HG03095 (cell line): ENCODE measurements at regions not wholly inside any gene's neighbourhood (a gene's known extent, or its start where the extent isn't known, plus 50 kb on each side); places are given as distances from the start of the nearest gene placed in this dataset.

Source experiments
- ATAC-seq: cut with Tn5 transposase; IDR thresholded peaks from one replicate; pipeline ENCODE4 v1.9.1; 2021; ENCODE audit warnings: moderate library complexity; ENCODE audit not compliant: unreplicated experiment

GRCh38 chr4:24476282-24476681, 108.1 kb downstream of the DHX15 start:
- no peak for ATAC-seq

- ATAC-seq: no peak
Measured at GRCh38 chr4:24475756-24476155, 108.6 kb downstream of the DHX15 start.

GRCh38 chr4:24473309-24473721, 111.0 kb downstream of the DHX15 start:
- ATAC-seq: no peak

- ATAC-seq: peak; percentile 65
Measured at GRCh38 chr4:24472514-24473308, 111.6 kb downstream of the DHX15 start.

- no peak for ATAC-seq
Measured at GRCh38 chr4:24472161-24472510, 112.2 kb downstream of the DHX15 start.

GRCh38 chr4:24471486-24472160, 112.7 kb downstream of the DHX15 start:
- no peak for ATAC-seq

GRCh38 chr4:24470666-24471485, 113.5 kb downstream of the DHX15 start:
- no peak for ATAC-seq

- no peak for ATAC-seq
Measured at GRCh38 chr4:24468071-24468470, 116.3 kb downstream of the DHX15 start.

GRCh38 chr4:24464566-24464965, 119.8 kb downstream of the DHX15 start:
- ATAC-seq: no peak

GRCh38 chr4:24456431-24456830, 127.9 kb downstream of the DHX15 start:
- ATAC-seq: no peak

- ATAC-seq: no peak
Measured at GRCh38 chr4:24453951-24454350, 130.4 kb downstream of the DHX15 start.

- no peak for ATAC-seq
Measured at GRCh38 chr4:24451870-24452269, 132.5 kb downstream of the DHX15 start.

- no peak for ATAC-seq
Measured at GRCh38 chr4:24443200-24443599, 141.2 kb downstream of the DHX15 start.

- ATAC-seq: no peak
Measured at GRCh38 chr4:24440765-24441164, 143.6 kb downstream of the DHX15 start.

- no peak for ATAC-seq
Measured at GRCh38 chr4:24434241-24434640, 150.1 kb downstream of the DHX15 start.

GRCh38 chr4:24433515-24434214, 150.7 kb downstream of the DHX15 start:
- no peak for ATAC-seq

- no peak for ATAC-seq
Measured at GRCh38 chr4:24428850-24429249, 155.5 kb downstream of the DHX15 start.

GRCh38 chr4:24426557-24426956, 157.8 kb downstream of the DHX15 start:
- no peak for ATAC-seq

- ATAC-seq: no peak
Measured at GRCh38 chr4:24425863-24426262, 158.5 kb downstream of the DHX15 start.

GRCh38 chr4:24423670-24424069, 160.7 kb downstream of the DHX15 start:
- no peak for ATAC-seq

GRCh38 chr4:24422644-24423043, 161.7 kb downstream of the DHX15 start:
- no peak for ATAC-seq
